SK-N-SH (cell line): ENCODE measurements at regions not wholly inside any gene's neighbourhood (a gene's known extent, or its start where the extent isn't known, plus 50 kb on each side); places are given as distances from the start of the nearest gene placed in this dataset.

Experiments
- CTCF ChIA-PET: fragments of 300-600, 350-600 bp; formaldehyde crosslinking; extraction: SDS; loops from one replicate; lab custom pipeline; 2021; lab: Yijun Ruan, JAX
- POLR2A ChIA-PET: fragments of 350-600 bp; sonication (Branson Sonifier 250); formaldehyde crosslinking; extraction: SDS; loops from one replicate; lab custom pipeline; 2020; ENCODE audit warnings: antibody characterized with exemption, inconsistent platforms; lab: Yijun Ruan, JAX
- DNase-seq: peaks from one replicate; pipeline ENCODE4 v3.0.0; 2012
- H2AFZ ChIP-seq: fragments of 200-600 bp; sonication (generic); 2 replicates; pipeline ENCODE4 v1.8.1; 2016; ENCODE audit warnings: antibody characterized with exemption, mild to moderate bottlenecking, low read depth
- H3F3A ChIP-seq: fragments of 200-600 bp; sonication (generic); replicated peaks from 2 replicates; pipeline ENCODE3; 2016; ENCODE audit warnings: antibody characterized with exemption, mild to moderate bottlenecking; ENCODE audit not compliant: insufficient read depth
- H3K27ac ChIP-seq, 2 experiments: fragments of 200-500 bp in 1 of 2; fragments of 200-600 bp in 1 of 2; sonication (Bioruptor generic) in 1 of 2; sonication (generic), shearing (Covaris generic) in 1 of 2; 2 replicates each; pipeline versions ENCODE4 v1.5.1 to v1.6.1; 2014 to 2016; ENCODE audit warnings: low read depth in 2 of 2, inconsistent platforms in 1 of 2, low read length in 1 of 2, mild to moderate bottlenecking in 1 of 2, mixed read lengths in 1 of 2
- H3K27me3 ChIP-seq: fragments of 200-600 bp; sonication (generic), shearing (Covaris generic); 2 replicates; pipeline ENCODE4 v1.6.1; 2016; ENCODE audit warnings: mixed run types; ENCODE audit not compliant: insufficient read depth
- H3K36me3 ChIP-seq, 2 experiments: fragments of 200-500 bp in 1 of 2; fragments of 200-600 bp in 1 of 2; sonication (Bioruptor generic) in 1 of 2; sonication (generic) in 1 of 2; replicated peaks in 1 of 2; 2 replicates each; pipeline versions ENCODE3 to v1.5.1; 2014 to 2016; ENCODE audit warnings: low read length in 1 of 2, mild to moderate bottlenecking in 1 of 2; ENCODE audit not compliant: insufficient read depth in 2 of 2, control insufficient read depth in 1 of 2
- H3K4me1 ChIP-seq, 2 experiments: fragments of 200-500 bp in 1 of 2; fragments of 200-600 bp in 1 of 2; sonication (Bioruptor generic) in 1 of 2; sonication (generic), shearing (Covaris generic) in 1 of 2; 2 replicates each; pipeline versions ENCODE4 v1.5.1 to v1.6.1; 2014 to 2016; ENCODE audit warnings: low read depth in 1 of 2, low read length in 1 of 2, mixed run types in 1 of 2; ENCODE audit not compliant: insufficient read depth in 2 of 2, control insufficient read depth in 1 of 2
- H3K4me2 ChIP-seq: fragments of 200-600 bp; sonication (generic), shearing (Covaris generic); 2 replicates; pipeline ENCODE4 v1.6.1; 2017; ENCODE audit warnings: mixed run types
- H3K4me3 ChIP-seq, 2 experiments: fragments of 200-500 bp in 1 of 2; fragments of 200-600 bp in 1 of 2; sonication (Bioruptor generic) in 1 of 2; sonication (generic), shearing (Covaris generic) in 1 of 2; 2 replicates each; pipeline versions ENCODE4 v1.5.1 to v1.8.1; 2014 to 2016; ENCODE audit warnings: low read depth in 2 of 2, inconsistent platforms in 1 of 2, low read length in 1 of 2, mild to moderate bottlenecking in 1 of 2, mixed read lengths in 1 of 2, moderate library complexity in 1 of 2
- H3K79me2 ChIP-seq: fragments of 200-600 bp; sonication (generic); 2 replicates; pipeline ENCODE4 v1.8.1; 2017; ENCODE audit warnings: mild to moderate bottlenecking; ENCODE audit not compliant: insufficient read depth
- H3K9ac ChIP-seq: fragments of 200-600 bp; sonication (generic); 2 replicates; pipeline ENCODE4 v1.6.1; 2017; ENCODE audit warnings: mixed run types
- H3K9me2 ChIP-seq: fragments of 200-600 bp; sonication (generic); 2 replicates; pipeline ENCODE4 v1.6.1; 2017; ENCODE audit warnings: mixed run types
- H3K9me3 ChIP-seq: fragments of 200-600 bp; sonication (generic); 2 replicates; pipeline ENCODE4 v1.6.1; 2017; ENCODE audit warnings: mixed run types, mild to moderate bottlenecking, moderate library complexity
- H4K20me1 ChIP-seq: fragments of 200-600 bp; sonication (generic); 2 replicates; pipeline ENCODE4 v1.6.1; 2017; ENCODE audit warnings: mild to moderate bottlenecking, mixed run types; ENCODE audit not compliant: insufficient read depth
- CHD2 ChIP-seq: fragments of 150-350 bp; IDR thresholded peaks from 2 replicates; pipeline ENCODE4 v1.6.1; 2018; ENCODE audit warnings: low read length; ENCODE audit not compliant: partially characterized antibody
- ELF1 ChIP-seq: IDR thresholded peaks from 2 replicates; pipeline ENCODE4 v1.4.0; 2012
- EP300 ChIP-seq, 2 experiments: IDR thresholded peaks; 2 replicates each; pipeline versions ENCODE4 v1.4.0 to v1.6.1; 2012; ENCODE audit warnings: borderline replicate concordance in 1 of 2, low read depth in 1 of 2, low read length in 1 of 2
- FOSL2 ChIP-seq: IDR thresholded peaks from 2 replicates; pipeline ENCODE4 v1.4.0; 2012; ENCODE audit warnings: low read depth, mild to moderate bottlenecking, moderate library complexity, borderline replicate concordance
- FOXJ3 ChIP-seq: sonication (generic); formaldehyde crosslinking; IDR thresholded peaks from 2 replicates; pipeline ENCODE4 v1.5.1; 2020; ENCODE audit warnings: mild to moderate bottlenecking, missing genetic modification reagents
- FOXM1 ChIP-seq: IDR thresholded peaks from 2 replicates; pipeline ENCODE4 v1.4.0; 2012; ENCODE audit warnings: low read depth, mild to moderate bottlenecking
- GATA2 ChIP-seq: sonication (generic); formaldehyde crosslinking; IDR thresholded peaks from 2 replicates; pipeline ENCODE4 v1.5.0; 2020; ENCODE audit warnings: mild to moderate bottlenecking, missing genetic modification reagents
- MAX ChIP-seq: IDR thresholded peaks from 2 replicates; pipeline ENCODE4 v1.4.0; 2012; ENCODE audit warnings: low read depth
- PBX3 ChIP-seq: IDR thresholded peaks from 2 replicates; pipeline ENCODE4; 2012
- POLR2AphosphoS5 ChIP-seq: IDR thresholded peaks from 2 replicates; pipeline ENCODE4 v1.6.1; 2012; ENCODE audit warnings: low read depth, low read length
- RAD21 ChIP-seq: IDR thresholded peaks from 2 replicates; pipeline ENCODE4 v1.6.1; 2012; ENCODE audit warnings: mild to moderate bottlenecking, low read length
- RCOR1 ChIP-seq: fragments of 150-350 bp; IDR thresholded peaks from 2 replicates; pipeline ENCODE4 v1.6.1; 2017; ENCODE audit warnings: antibody characterized with exemption, low read length
- REST ChIP-seq: IDR thresholded peaks from 2 replicates; pipeline ENCODE4 v1.6.1; 2012; ENCODE audit warnings: mild to moderate bottlenecking, low read depth, low read length, moderate library complexity
- RFX5 ChIP-seq: IDR thresholded peaks from 2 replicates; pipeline ENCODE4 v1.6.1; 2012; ENCODE audit warnings: mild to moderate bottlenecking, improper control_type of control experiment, low read length
- RXRA ChIP-seq: IDR thresholded peaks from 2 replicates; pipeline ENCODE4 v1.4.0; 2012; ENCODE audit warnings: low read depth, mild to moderate bottlenecking, borderline replicate concordance
- TEAD4 ChIP-seq: IDR thresholded peaks from 2 replicates; pipeline ENCODE4 v1.4.0; 2012; ENCODE audit warnings: mild to moderate bottlenecking, borderline replicate concordance; ENCODE audit not compliant: insufficient read depth
- USF1 ChIP-seq: IDR thresholded peaks from 2 replicates; pipeline ENCODE4 v1.4.0; 2012; ENCODE audit warnings: low read depth, borderline replicate concordance
- USF2 ChIP-seq: fragments of 150-350 bp; IDR thresholded peaks from 2 replicates; pipeline ENCODE4 v1.6.1; 2017; ENCODE audit warnings: antibody characterized with exemption, low read length, low read depth, borderline replicate concordance
- YY1 ChIP-seq: IDR thresholded peaks from 2 replicates; pipeline ENCODE4 v1.4.0; 2012; ENCODE audit warnings: low read depth, mild to moderate bottlenecking

- H3K27ac ChIP-seq: no peak overlapping the region
- no peaks in the 10 kb centered on the region for H3K9me3 ChIP-seq
- ChIA-PET POLR2A (no interaction called here), CTCF (no interaction called here)
- no peaks in the 10 kb centered on the region for H3K9me2 ChIP-seq
- no peak overlapping the region for H3K4me2 ChIP-seq
- no peak overlapping the region for H3K9ac ChIP-seq
- no peaks in the 10 kb centered on the region for H3K36me3 ChIP-seq
- no peak for DNase-seq
- H3K4me3 ChIP-seq: no peak overlapping the region
- H3F3A ChIP-seq: no peaks in the 10 kb centered on the region
- TF ChIP-seq POLR2AphosphoS5 (no peak), ELF1 (no peak), TEAD4 (no peak), PBX3 (no peak), CHD2 (no peak), RFX5 (no peak), REST (no peak), RAD21 (no peak), EP300 (IDR thresholded peaks at IDR 0.05; ENCODE audit: borderline replicate concordance in 1 of 2, low read depth in 1 of 2, low read length in 1 of 2) (no peak), USF1 (no peak), RXRA (no peak), YY1 (no peak), MAX (no peak), FOXM1 (no peak), FOXJ3 (CRISPR knock-in tag) (no peak), USF2 (no peak), GATA2 (CRISPR knock-in tag) (no peak), FOSL2 (no peak), RCOR1 (no peak)
- H2AFZ ChIP-seq: no peak overlapping the region
- H3K4me1 ChIP-seq: no peaks in the 10 kb centered on the region
- no peaks in the 10 kb centered on the region for H3K79me2 ChIP-seq
- peaks cover 20% of the 10 kb centered on the region; the same call in 1 of the 2 replicates for H3K27me3 ChIP-seq
- H4K20me1 ChIP-seq: no peaks in the 10 kb centered on the region
These were observed 167.1 kb downstream of the DHX15 start for GRCh38 chr4:24417206-24417605.
